Ammon's horn (tissue), 1 donor: ENCODE measurements at regions not wholly inside any gene's neighbourhood (a gene's known extent, or its start where the extent isn't known, plus 50 kb on each side); places are given as distances from the start of the nearest gene placed in this dataset.
"Not testable (repeated sequence)": the region's sequence is repeated elsewhere in the genome, so short reads cannot be mapped to it uniquely, and the experiment has no call there.

Experiments used
- DNase-seq: peaks from one replicate; pipeline ENCODE4 v3.0.0-alpha.2; 2016; ENCODE audit warnings: low spot score

DNA sequence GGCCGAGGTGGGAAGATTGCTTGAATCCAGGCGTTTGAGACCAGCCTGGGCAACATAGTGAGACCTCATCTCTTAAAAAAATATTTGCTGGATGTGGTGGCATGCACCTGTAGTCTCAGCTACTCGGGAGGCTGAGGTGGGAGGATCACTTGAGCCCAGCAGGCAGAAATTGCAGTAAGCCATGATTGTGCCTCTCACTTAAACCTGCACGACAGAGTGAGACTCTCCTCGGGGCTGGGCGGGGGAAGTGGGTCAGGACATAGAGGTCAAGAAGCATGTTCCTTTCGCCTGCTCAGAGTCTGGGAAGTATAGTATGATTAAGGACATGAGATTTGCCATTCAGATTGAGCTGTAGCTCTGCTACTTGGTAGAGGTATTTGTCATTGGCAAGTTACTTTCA lies 52.3 kb downstream of the SEPTIN7 start:
- not testable (repeated sequence) for DNase-seq

- DNase-seq = peak; percentile 79
Measured at GRCh38 chr7:35854311-35854710, 53.5 kb downstream of the SEPTIN7 start.

- DNase-seq = no peak
Measured at GRCh38 chr7:35856175-35856574, 55.3 kb downstream of the SEPTIN7 start.

- DNase-seq = no peak
Measured at GRCh38 chr7:35860664-35861063, 59.8 kb downstream of the SEPTIN7 start.

- DNase-seq = no peak
Measured at GRCh38 chr7:35865287-35865686, 64.4 kb downstream of the SEPTIN7 start.

- no peak for DNase-seq
Measured at GRCh38 chr7:35866186-35866585, 65.3 kb downstream of the SEPTIN7 start.

DNA sequence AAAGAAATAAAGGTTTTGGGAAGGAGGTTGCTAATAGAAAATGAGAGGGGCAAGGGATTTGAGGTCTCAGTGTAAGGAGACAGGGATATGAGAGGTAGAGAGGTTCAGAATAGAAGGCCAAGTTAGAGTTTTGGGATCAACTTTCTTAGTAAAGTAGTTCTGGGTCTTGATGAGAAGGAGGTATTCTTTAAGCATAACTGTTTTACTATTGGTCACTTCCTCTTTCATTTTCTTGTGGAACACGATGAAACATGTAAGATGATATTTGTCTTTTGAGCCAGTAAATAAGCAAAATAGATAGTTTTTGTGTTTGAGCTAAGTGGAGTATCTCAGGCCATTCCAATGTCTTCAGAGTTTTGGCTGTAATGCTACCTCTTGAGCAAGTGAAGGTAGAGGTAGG lies 68.3 kb downstream of the SEPTIN7 start:
- DNase-seq = not testable (repeated sequence)

DNA sequence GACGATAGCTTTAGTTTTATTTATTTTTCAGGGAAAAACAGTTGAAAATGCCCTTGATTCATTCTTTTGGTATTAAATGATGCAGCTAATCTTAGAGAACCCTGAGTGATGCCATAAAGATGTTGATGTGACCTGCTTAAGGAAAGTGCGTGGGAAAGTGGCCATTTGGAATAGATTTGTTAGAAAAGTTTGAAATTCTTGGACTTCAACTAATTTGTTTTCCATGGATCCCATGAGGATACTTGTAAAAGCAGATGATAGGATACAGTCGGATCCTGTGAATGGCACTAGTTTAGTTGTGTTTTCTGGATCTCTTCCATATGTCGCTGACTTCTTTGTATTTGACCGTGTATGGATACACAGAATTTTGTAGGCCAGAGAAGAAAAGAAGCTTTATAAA lies 69.0 kb downstream of the SEPTIN7 start:
- DNase-seq = peak; percentile 4

- no peak for DNase-seq
Measured at GRCh38 chr7:35871856-35872255, 71.0 kb downstream of the SEPTIN7 start.

GRCh38 chr7:35874886-35875285 lies 74.0 kb downstream of the SEPTIN7 start:
- DNase-seq = no peak

DNA sequence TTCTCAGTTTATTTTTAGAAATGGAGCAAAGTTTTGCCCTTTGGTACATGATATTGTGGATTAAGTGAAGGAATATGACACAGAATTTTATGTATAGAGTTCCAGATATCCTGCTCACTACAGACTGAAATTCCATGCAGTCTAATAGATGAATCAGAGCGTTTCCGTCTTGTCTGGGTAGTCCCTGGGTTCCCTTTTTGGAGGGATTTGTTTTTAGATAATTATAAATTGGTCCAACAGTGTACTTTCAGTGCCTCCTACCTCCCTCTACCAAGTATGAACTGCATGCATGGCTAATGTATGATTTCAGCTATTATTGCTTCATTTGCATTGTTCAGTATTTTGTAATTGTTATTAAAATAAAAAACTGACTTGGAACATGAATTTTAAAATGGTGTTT lies 74.4 kb downstream of the SEPTIN7 start:
- DNase-seq = no peak

- no peak for DNase-seq
Measured at GRCh38 chr7:35878351-35878750, 77.5 kb downstream of the SEPTIN7 start.

DNA sequence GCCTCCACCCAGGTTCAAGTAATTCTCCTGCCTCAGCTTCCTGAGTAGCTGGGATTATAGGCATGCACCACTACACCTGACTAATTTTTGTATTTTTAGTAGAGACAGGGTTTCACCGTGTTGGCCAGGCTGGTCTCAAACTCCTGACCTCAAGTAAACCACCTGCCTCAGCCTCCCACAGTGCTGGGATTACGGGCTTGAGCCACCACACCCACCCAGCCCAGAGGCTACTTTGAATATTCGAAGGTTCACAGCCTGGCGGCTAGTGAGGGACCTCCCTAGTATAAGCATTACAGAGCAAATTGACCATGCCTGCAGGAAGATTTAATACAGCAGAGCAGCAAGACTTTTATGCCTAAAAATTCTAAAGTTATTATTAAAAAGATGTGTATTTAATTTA lies 86.6 kb downstream of the SEPTIN7 start:
- DNase-seq = not testable (repeated sequence)

DNA sequence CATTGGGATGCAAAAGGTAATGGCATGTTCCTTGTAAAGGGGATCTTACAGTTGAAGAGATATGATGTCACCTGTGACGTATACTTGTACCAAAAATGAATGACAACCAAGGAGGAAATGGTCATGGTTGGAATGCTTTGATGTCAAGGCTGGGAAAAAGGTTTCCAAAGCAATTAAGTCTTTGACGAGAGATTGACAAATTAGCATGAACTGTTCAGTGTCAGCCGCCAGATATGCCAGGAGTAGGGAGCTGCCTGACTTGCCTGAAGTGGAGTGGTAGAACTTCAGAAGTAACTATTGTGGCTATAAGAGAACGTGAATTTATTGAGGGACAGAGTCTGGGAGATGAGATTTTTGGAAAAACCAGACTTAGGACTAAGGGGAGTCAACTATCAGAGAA lies 88.1 kb downstream of the SEPTIN7 start:
- no peak for DNase-seq

GRCh38 chr7:35889870-35890269 lies 89.0 kb downstream of the SEPTIN7 start:
- no peak for DNase-seq

- no peak for DNase-seq
Measured at GRCh38 chr7:35891004-35891830, 90.4 kb downstream of the SEPTIN7 start.

GRCh38 chr7:35893649-35894048 lies 92.8 kb downstream of the SEPTIN7 start:
- no peak for DNase-seq

GRCh38 chr7:35894721-35895120 lies 93.9 kb downstream of the SEPTIN7 start:
- no peak for DNase-seq

DNA sequence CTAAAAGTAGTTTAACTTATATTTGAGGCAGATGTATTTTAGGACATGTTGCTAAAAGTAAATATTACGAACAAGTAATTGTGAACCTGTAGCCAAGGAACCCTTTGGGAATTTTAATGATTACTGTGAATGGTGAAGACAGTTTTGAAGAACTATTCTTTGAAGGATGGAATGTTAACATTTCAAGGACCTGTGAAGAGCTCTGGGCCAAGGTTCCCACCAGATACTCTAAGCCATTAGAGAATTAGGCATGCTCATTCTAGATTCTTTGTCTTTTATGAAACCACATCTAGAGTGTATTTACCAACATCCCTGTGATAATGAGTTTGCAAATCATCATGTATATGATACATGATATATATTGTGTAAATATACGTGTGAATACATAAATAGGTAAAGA lies 99.8 kb downstream of the SEPTIN7 start:
- no peak for DNase-seq

- no peak for DNase-seq
Measured at GRCh38 chr7:35905555-35905954, 104.7 kb downstream of the SEPTIN7 start.

- peak; percentile 93 for DNase-seq
Measured at GRCh38 chr7:35906191-35906908, 105.5 kb downstream of the SEPTIN7 start.

DNA sequence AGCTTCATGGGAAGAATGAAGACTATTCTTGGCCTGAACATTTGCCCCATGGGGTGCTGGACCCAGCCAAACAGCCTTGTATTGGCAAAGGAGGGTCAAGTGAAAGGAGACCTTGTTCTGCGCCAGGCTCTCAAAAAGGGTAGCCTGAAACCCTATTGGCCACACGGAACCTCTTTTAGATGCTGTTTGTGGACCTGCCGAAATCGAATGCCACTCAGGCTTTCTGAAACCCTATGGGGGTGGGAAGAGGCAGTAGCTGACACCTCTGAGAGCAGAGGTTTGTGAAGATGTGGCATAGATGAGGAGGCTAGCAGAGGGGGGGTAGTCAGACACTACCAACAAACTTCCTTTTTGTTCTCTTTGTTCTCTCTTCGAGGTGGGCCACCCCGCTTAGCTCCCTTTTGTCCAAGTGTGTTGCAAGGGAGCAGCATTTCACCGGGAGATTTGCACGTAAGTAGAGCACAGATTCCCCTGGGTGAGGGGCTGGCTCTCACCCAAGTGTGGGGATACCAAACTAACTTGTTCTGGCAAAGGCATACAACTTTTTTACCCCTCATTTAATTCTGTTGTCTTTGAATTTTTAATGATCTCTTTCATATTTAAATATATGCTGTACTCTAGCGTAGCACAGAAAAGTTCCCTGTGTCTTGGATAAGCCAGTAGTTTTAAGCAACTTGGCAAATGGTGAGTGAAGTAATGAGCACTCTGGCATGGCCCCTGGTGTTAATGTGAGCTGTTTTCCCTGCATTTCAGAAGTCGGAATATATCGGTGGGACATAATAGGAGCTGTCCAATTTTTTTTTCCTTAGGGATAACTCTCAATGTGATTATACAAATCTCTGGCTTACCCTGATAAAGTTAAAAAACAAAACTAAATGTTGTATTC lies 107.7 kb downstream of the SEPTIN7 start:
- peak; percentile 70 for DNase-seq
